Limb (tissue), 2 donors: ENCODE measurements at regions not wholly inside any gene's neighbourhood (a gene's known extent, or its start where the extent isn't known, plus 50 kb on each side); places are given as distances from the start of the nearest gene placed in this dataset.
"Not testable (repeated sequence)": the region's sequence is repeated elsewhere in the genome, so short reads cannot be mapped to it uniquely, and the experiment has no call there.

Experiments used
- DNase-seq, 2 donors: peaks; one replicate each; pipeline ENCODE4 v3.0.0-alpha.2; 2016; ENCODE audit errors: extremely low spot score in 2 of 2

GRCh38 chr10:84700668-84701369 lies 372.4 kb downstream of the CCSER2 start:
- DNase-seq = no peak

- DNase-seq = no peak
Measured at GRCh38 chr10:84701370-84701720, 373.0 kb downstream of the CCSER2 start.

GRCh38 chr10:84704101-84704500 lies 375.7 kb downstream of the CCSER2 start:
- DNase-seq = no peak

- DNase-seq = no peak
Measured at GRCh38 chr10:84706431-84706830, 378.0 kb downstream of the CCSER2 start.

- DNase-seq = no peak
Measured at GRCh38 chr10:84706875-84707274, 378.5 kb downstream of the CCSER2 start.

GRCh38 chr10:84715911-84716310 lies 387.5 kb downstream of the CCSER2 start:
- no peak for DNase-seq

GRCh38 chr10:84718877-84719616 lies 390.7 kb downstream of the CCSER2 start:
- no peak for DNase-seq

GRCh38 chr10:84719687-84720086 lies 391.3 kb downstream of the CCSER2 start:
- DNase-seq = no peak

- DNase-seq = no peak
Measured at GRCh38 chr10:84727398-84727797, 399.0 kb downstream of the CCSER2 start.

- not testable (repeated sequence) for DNase-seq
Measured at GRCh38 chr10:84739126-84739525, 410.7 kb downstream of the CCSER2 start.

GRCh38 chr10:84739641-84740040 lies 411.3 kb downstream of the CCSER2 start:
- DNase-seq = no peak

- no peak for DNase-seq
Measured at GRCh38 chr10:84743483-84743882, 415.1 kb downstream of the CCSER2 start.

- DNase-seq = no peak
Measured at GRCh38 chr10:84755311-84755710, 426.9 kb downstream of the CCSER2 start.

GRCh38 chr10:84756653-84757052 lies 428.3 kb downstream of the CCSER2 start:
- not testable (repeated sequence) for DNase-seq

GRCh38 chr10:84761994-84762614 lies 433.7 kb downstream of the CCSER2 start:
- DNase-seq = not testable (repeated sequence)

- no peak for DNase-seq
Measured at GRCh38 chr10:84762754-84763394, 434.5 kb downstream of the CCSER2 start.

- DNase-seq = no peak
Measured at GRCh38 chr10:84763965-84764364, 435.6 kb downstream of the CCSER2 start.

GRCh38 chr10:84765086-84765485 lies 436.7 kb downstream of the CCSER2 start:
- no peak for DNase-seq

- DNase-seq = no peak
Measured at GRCh38 chr10:84765656-84766055, 437.3 kb downstream of the CCSER2 start.

- DNase-seq = no peak
Measured at GRCh38 chr10:84766923-84767322, 438.5 kb downstream of the CCSER2 start.

- no peak for DNase-seq
Measured at GRCh38 chr10:84768132-84768531, 439.7 kb downstream of the CCSER2 start.

GRCh38 chr10:84770824-84771223 lies 442.4 kb downstream of the CCSER2 start:
- DNase-seq = no peak
